H1 (cell line): ENCODE measurements at regions not wholly inside any gene's neighbourhood (a gene's known extent, or its start where the extent isn't known, plus 50 kb on each side); places are given as distances from the start of the nearest gene placed in this dataset.

Experiments
- CTCF ChIA-PET: fragments of 300-600 bp; sonication (Branson Sonifier 250); formaldehyde crosslinking; loops from one replicate; lab custom pipeline; 2021; ENCODE audit not compliant: partially characterized antibody; lab: Charles Lee
- POLR2A ChIA-PET: fragments of 300-600 bp; sonication (Branson Sonifier 250); formaldehyde crosslinking; loops from one replicate; lab custom pipeline; 2021; ENCODE audit warnings: inconsistent platforms; ENCODE audit not compliant: partially characterized antibody; lab: Charles Lee
- DNase-seq, 2 experiments: peaks; one replicate each; pipeline versions ENCODE4 v3.0.0 to v3.0.0-alpha.2; 2010 to 2022; ENCODE audit warnings: low spot score in 2 of 2, low read depth in 1 of 2, mixed read lengths in 1 of 2
- FAIRE-seq: peaks from 2 replicates; lab custom pipeline; 2011; peaks lifted over from hg19 to GRCh38; lab: Jason Lieb, UNC
- H2AFZ ChIP-seq: 2 replicates; pipeline ENCODE4 v1.8.1; 2012; ENCODE audit warnings: low read length, inconsistent platforms
- H2AK5ac ChIP-seq: 2 replicates; pipeline ENCODE4 v1.6.1; 2013; ENCODE audit warnings: low read depth, low read length
- H2BK120ac ChIP-seq: replicated peaks from 2 replicates; pipeline ENCODE3; 2013; ENCODE audit warnings: low read depth, low read length, inconsistent platforms
- H2BK12ac ChIP-seq: 2 replicates; pipeline ENCODE4 v1.6.1; 2013; ENCODE audit warnings: low read depth, low read length
- H2BK15ac ChIP-seq: 2 replicates; pipeline ENCODE4 v1.6.1; 2013; ENCODE audit warnings: low read length
- H2BK20ac ChIP-seq: 2 replicates; pipeline ENCODE4 v1.6.1; 2013; ENCODE audit warnings: low read length
- H2BK5ac ChIP-seq: 2 replicates; pipeline ENCODE4 v1.6.1; 2013; ENCODE audit warnings: low read depth, low read length
- H3K14ac ChIP-seq: 2 replicates; pipeline ENCODE4 v1.6.1; 2013; ENCODE audit warnings: inconsistent platforms; ENCODE audit not compliant: insufficient read length
- H3K18ac ChIP-seq: 2 replicates; pipeline ENCODE4 v1.6.1; 2013; ENCODE audit warnings: low read length; ENCODE audit errors: extremely low read depth
- H3K23ac ChIP-seq: 2 replicates; pipeline ENCODE4 v1.6.1; 2013; ENCODE audit warnings: inconsistent platforms; ENCODE audit not compliant: insufficient read length
- H3K23me2 ChIP-seq: 2 replicates; pipeline ENCODE4 v1.6.1; 2013; ENCODE audit warnings: low read depth, low read length
- H3K27ac ChIP-seq: 2 replicates; pipeline ENCODE4 v1.6.1; 2011; ENCODE audit warnings: low read depth, low read length, inconsistent platforms
- H3K27me3 ChIP-seq, 4 experiments: replicated peaks in 1 of 4; 1 replicate in 1 of 4; 2 replicates in 3 of 4; pipeline versions ENCODE4 v1.6.1 to v1.8.1; 2011 to 2013; ENCODE audit warnings: low read length in 3 of 4, mild to moderate bottlenecking in 3 of 4, inconsistent platforms in 2 of 4, mixed read lengths in 2 of 4, moderate library complexity in 1 of 4; ENCODE audit not compliant: control insufficient read depth in 3 of 4, insufficient read depth in 3 of 4; ENCODE audit errors: extremely low read depth in 1 of 4
- H3K36me3 ChIP-seq, 4 experiments: 2 replicates each; pipeline versions ENCODE4 v1.6.1 to v1.8.1; 2011 to 2013; ENCODE audit warnings: mild to moderate bottlenecking in 4 of 4, low read length in 3 of 4, moderate library complexity in 2 of 4, control low read depth in 1 of 4, inconsistent platforms in 1 of 4; ENCODE audit not compliant: insufficient read depth in 4 of 4, control insufficient read depth in 2 of 4
- H3K4ac ChIP-seq: replicated peaks from 2 replicates; pipeline ENCODE3; 2013; ENCODE audit warnings: low read length, low read depth, mixed read lengths, inconsistent platforms; ENCODE audit not compliant: insufficient read length
- H3K4me1 ChIP-seq, 4 experiments: replicated peaks in 1 of 4; 1 replicate in 1 of 4; 2 replicates in 3 of 4; pipeline versions ENCODE4 v1.6.1 to v1.8.1; 2011 to 2013; ENCODE audit warnings: low read length in 3 of 4, inconsistent platforms in 2 of 4, mixed read lengths in 1 of 4; ENCODE audit not compliant: insufficient read depth in 4 of 4, control insufficient read depth in 3 of 4
- H3K4me2 ChIP-seq, 2 experiments: 2 replicates each; pipeline versions ENCODE4 v1.6.1 to v1.8.1; 2011 to 2013; ENCODE audit warnings: low read depth in 2 of 2, low read length in 2 of 2, control low read depth in 1 of 2, inconsistent platforms in 1 of 2, mild to moderate bottlenecking in 1 of 2; ENCODE audit not compliant: insufficient read depth in 1 of 2
- H3K4me3 ChIP-seq, 4 experiments: fragments of 200-600, 300-600 bp in 1 of 4; sonication (generic), shearing (Covaris generic), sonication (Bioruptor Twin) in 1 of 4; 2 replicates each; pipeline versions ENCODE4 v1.5.1 to v1.8.1; 2011 to 2016; ENCODE audit warnings: low read length in 4 of 4, low read depth in 3 of 4, control low read depth in 2 of 4, inconsistent platforms in 2 of 4, mild to moderate bottlenecking in 2 of 4, mixed read lengths in 1 of 4, moderate library complexity in 1 of 4; ENCODE audit not compliant: insufficient read depth in 2 of 4; ENCODE audit errors: extremely low read depth in 1 of 4
- H3K56ac ChIP-seq: replicated peaks from 2 replicates; pipeline ENCODE3; 2013; ENCODE audit warnings: low read depth, mild to moderate bottlenecking, mixed read lengths, low read length, inconsistent platforms; ENCODE audit not compliant: insufficient read length
- H3K79me1 ChIP-seq: 2 replicates; pipeline ENCODE4 v1.6.1; 2013; ENCODE audit warnings: low read depth, low read length, control low read depth
- H3K79me2 ChIP-seq, 2 experiments: 2 replicates each; pipeline versions ENCODE4 v1.6.1 to v1.8.1; 2012 to 2013; ENCODE audit warnings: low read length in 2 of 2, mild to moderate bottlenecking in 2 of 2, inconsistent platforms in 1 of 2; ENCODE audit not compliant: insufficient read depth in 2 of 2, control insufficient read depth in 1 of 2
- H3K9ac ChIP-seq, 4 experiments: replicated peaks in 1 of 4; 1 replicate in 1 of 4; 2 replicates in 3 of 4; pipeline versions ENCODE4 v1.6.1 to v1.8.1; 2011 to 2013; ENCODE audit warnings: low read depth in 3 of 4, low read length in 3 of 4, control low read depth in 2 of 4, mild to moderate bottlenecking in 2 of 4, moderate library complexity in 2 of 4, inconsistent platforms in 1 of 4; ENCODE audit errors: extremely low read depth in 1 of 4
- H3K9me3 ChIP-seq, 2 experiments: 2 replicates each; pipeline versions ENCODE4 v1.6.1 to v1.8.1; 2012 to 2013; ENCODE audit warnings: mild to moderate bottlenecking in 2 of 2, moderate library complexity in 2 of 2, control low read depth in 1 of 2, inconsistent platforms in 1 of 2, low read depth in 1 of 2, low read length in 1 of 2, mixed read lengths in 1 of 2; ENCODE audit not compliant: insufficient read depth in 2 of 2
- H4K20me1 ChIP-seq, 2 experiments: replicated peaks in 1 of 2; 2 replicates each; pipeline versions ENCODE3 to v1.8.1; 2011 to 2013; ENCODE audit warnings: inconsistent platforms in 2 of 2, low read length in 2 of 2, mild to moderate bottlenecking in 1 of 2; ENCODE audit not compliant: insufficient read depth in 2 of 2, control insufficient read depth in 1 of 2
- H4K5ac ChIP-seq: 2 replicates; pipeline ENCODE4 v1.6.1; 2013; ENCODE audit warnings: low read length, low read depth, mixed read lengths, inconsistent platforms; ENCODE audit not compliant: insufficient read length
- H4K8ac ChIP-seq: 2 replicates; pipeline ENCODE4 v1.8.0; 2013; ENCODE audit warnings: mild to moderate bottlenecking, moderate library complexity, low read length, inconsistent platforms; ENCODE audit not compliant: insufficient read depth; ENCODE audit errors: extremely low read depth
- H4K91ac ChIP-seq: replicated peaks from 2 replicates; pipeline ENCODE3; 2013; ENCODE audit warnings: low read length, mixed read lengths, inconsistent platforms; ENCODE audit not compliant: insufficient read length
- ASH2L ChIP-seq: fragments of 200-600, 300-600 bp; sonication (generic); IDR thresholded peaks from one replicate; pipeline ENCODE4 v1.7.1; 2017; ENCODE audit warnings: low read length
- ATF3 ChIP-seq: IDR thresholded peaks from 2 replicates; pipeline ENCODE4 v1.6.1; 2011; ENCODE audit warnings: low read depth, mild to moderate bottlenecking, low read length; ENCODE audit not compliant: insufficient read depth
- CBX8 ChIP-seq: fragments of 300-800, 300-1000 bp; sonication (generic); IDR thresholded peaks from 2 replicates; pipeline ENCODE4 v1.7.1; 2016; ENCODE audit warnings: low read depth, low read length, borderline replicate concordance
- CREB1 ChIP-seq: IDR thresholded peaks from 2 replicates; pipeline ENCODE4 v1.6.1; 2012; ENCODE audit warnings: inconsistent platforms
- GTF2F1 ChIP-seq: IDR thresholded peaks from 2 replicates; pipeline ENCODE4 v1.6.1; 2012; ENCODE audit warnings: low read depth, low read length, improper control_type of control experiment, borderline replicate concordance
- KDM1A ChIP-seq: fragments of 200-600, 300-600 bp; sonication (generic); IDR thresholded peaks from 2 replicates; pipeline ENCODE4 v1.7.1; 2016; ENCODE audit warnings: mild to moderate bottlenecking, low read length, borderline replicate concordance
- MAFK ChIP-seq: IDR thresholded peaks from 2 replicates; pipeline ENCODE4 v1.6.1; 2012; ENCODE audit warnings: low read depth, mild to moderate bottlenecking, improper control_type of control experiment, low read length
- NANOG ChIP-seq: IDR thresholded peaks from 2 replicates; pipeline ENCODE4 v1.6.1; 2011; ENCODE audit warnings: low read length, low read depth, mild to moderate bottlenecking, inconsistent platforms; ENCODE audit not compliant: insufficient read depth, poor library complexity, severe bottlenecking
- POU5F1 ChIP-seq: IDR thresholded peaks from 2 replicates; pipeline ENCODE4 v1.6.1; 2011; ENCODE audit warnings: low read depth, mild to moderate bottlenecking, low read length, moderate library complexity
- RXRA ChIP-seq: IDR thresholded peaks from 2 replicates; pipeline ENCODE4 v1.6.1; 2011; ENCODE audit warnings: low read depth, mild to moderate bottlenecking, low read length, moderate library complexity; ENCODE audit not compliant: insufficient read depth
- SIN3A ChIP-seq, 2 experiments: IDR thresholded peaks in 1 of 2; conservative IDR thresholded peaks in 1 of 2; 2 replicates each; pipeline ENCODE4 v1.6.1; 2011 to 2012; ENCODE audit warnings: low read length in 2 of 2, improper control_type of control experiment in 1 of 2, low read depth in 1 of 2, mild to moderate bottlenecking in 1 of 2
- SIRT6 ChIP-seq: IDR thresholded peaks from one replicate; pipeline ENCODE4 v1.7.1; 2012; ENCODE audit warnings: low read length, inconsistent platforms
- SIX5 ChIP-seq: IDR thresholded peaks from 2 replicates; pipeline ENCODE4 v1.6.1; 2011; ENCODE audit warnings: mild to moderate bottlenecking, low read depth, low read length
- TEAD4 ChIP-seq: IDR thresholded peaks from 2 replicates; pipeline ENCODE4 v1.6.1; 2012; ENCODE audit warnings: low read depth, low read length, inconsistent platforms, mixed read lengths
- WGBS, 2 experiments: shearing (Covaris generic) in 1 of 2; methylation state at CpG; one replicate each; pipeline versions ENCODE4 v1.1.6 to v1.1.7; 2013 to 2015; ENCODE audit warnings: low lambda C conversion rate in 2 of 2, mixed read lengths in 2 of 2, inconsistent platforms in 1 of 2, low coverage in 1 of 2, missing lambda C conversion rate in 1 of 2; ENCODE audit not compliant: insufficient replicate concordance in 2 of 2, insufficient coverage in 1 of 2, insufficient read length in 1 of 2; ENCODE audit errors: extremely low coverage in 1 of 2, missing lambda C conversion rate in 1 of 2; 5-methylcytosine and 5-hydroxymethylcytosine counted together
- TF ChIP-seq, protein P1 (sequence below): IDR thresholded peaks from 2 replicates; pipeline ENCODE4 v1.6.1; 2012; ENCODE audit warnings: inconsistent platforms

GRCh38 chr21:20522611-20523010, 475.6 kb upstream of the NCAM2 start:
- Histone ChIP-seq H4K5ac (no peak overlapping the region), H3K18ac (no peak overlapping the region), H3K27me3 (no peaks in the 10 kb centered on the region), H2AK5ac (no peak overlapping the region), H3K79me1 (no peaks in the 10 kb centered on the region), H3K14ac (no peak overlapping the region), H3K4ac (no peak overlapping the region), H2BK15ac (no peak overlapping the region), H3K27ac (no peak overlapping the region), H4K8ac (no peak overlapping the region), H3K4me3 (no peak overlapping the region), H3K9me3 (no peaks in the 10 kb centered on the region), H4K91ac (no peak overlapping the region), H3K23ac (no peak overlapping the region), H3K4me1 (no peaks in the 10 kb centered on the region), H3K79me2 (no peaks in the 10 kb centered on the region), H2BK5ac (no peak overlapping the region), H3K9ac (no peak overlapping the region), H3K4me2 (no peak overlapping the region), H2BK12ac (no peak overlapping the region), H3K36me3 (no peaks in the 10 kb centered on the region), H4K20me1 (no peaks in the 10 kb centered on the region), H2BK20ac (no peak overlapping the region), H3K56ac (no peak overlapping the region), H2AFZ (no peak overlapping the region), H3K23me2 (no peaks in the 10 kb centered on the region), H2BK120ac (no peak overlapping the region)
- ChIA-PET POLR2A (no interaction called here), CTCF (interaction anchor here (1.2 kb wide), 1 partner anchor 75 kb away, joined by 3 read pairs; no protein-coding TSS in a partner anchor)
- DNase-seq (no peak), FAIRE-seq (no peak)
- 88% methylated on average over 1 of the region's 1 CpG; no CpG with 5 or more reads in 1 of the 2 experiments for WGBS, 2 experiments
- TF ChIP-seq TEAD4, result no peak
- TF ChIP-seq CBX8, result no peak
- TF ChIP-seq, protein P1, sequence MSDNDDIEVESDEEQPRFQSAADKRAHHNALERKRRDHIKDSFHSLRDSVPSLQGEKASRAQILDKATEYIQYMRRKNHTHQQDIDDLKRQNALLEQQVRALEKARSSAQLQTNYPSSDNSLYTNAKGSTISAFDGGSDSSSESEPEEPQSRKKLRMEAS, result no peak
- TF ChIP-seq KDM1A, result no peak
- no peak for TF ChIP-seq ASH2L
- no peak for TF ChIP-seq MAFK
- TF ChIP-seq POU5F1, result no peak
- TF ChIP-seq NANOG, result no peak
- no peak for TF ChIP-seq CREB1
- TF ChIP-seq SIX5, result no peak
- no peak for TF ChIP-seq SIN3A (conservative IDR thresholded peaks at IDR 0.05 in 1 of 2, IDR thresholded peaks at IDR 0.05 in 1 of 2; ENCODE audit: low read depth in 1 of 2, low read length in 2 of 2)
- no peak for TF ChIP-seq ATF3
- TF ChIP-seq GTF2F1, result no peak
- no peak for TF ChIP-seq RXRA
- TF ChIP-seq SIRT6, result no peak
